HEK293 (cell line): ENCODE measurements at regions not wholly inside any gene's neighbourhood (a gene's known extent, or its start where the extent isn't known, plus 50 kb on each side); places are given as distances from the start of the nearest gene placed in this dataset.

Experiments
- CTCF ChIA-PET: fragments of 350-600 bp; formaldehyde crosslinking; extraction: SDS; loops from one replicate; lab custom pipeline; 2021; ENCODE audit warnings: antibody characterized with exemption; lab: Yijun Ruan, JAX
- POLR2A ChIA-PET: fragments of 300-600 bp; formaldehyde crosslinking; extraction: SDS; loops from one replicate; lab custom pipeline; 2020; ENCODE audit warnings: antibody characterized with exemption, inconsistent platforms; lab: Yijun Ruan, JAX
- H3K27ac ChIP-seq: fragments of 200-500 bp; sonication (Bioruptor generic); 2 replicates; pipeline ENCODE4 v1.5.1; 2014; ENCODE audit warnings: low read depth, low read length, control low read depth, inconsistent platforms; ENCODE audit errors: extremely low read depth
- H3K36me3 ChIP-seq, 2 experiments: fragments of 200-500 bp in 1 of 2; sonication (Bioruptor generic) in 1 of 2; 1 replicate in 1 of 2; 2 replicates in 1 of 2; pipeline ENCODE4 v1.5.1; 2014 to 2017; ENCODE audit warnings: inconsistent platforms in 2 of 2, low read length in 2 of 2; ENCODE audit not compliant: control insufficient read depth in 2 of 2, insufficient read depth in 1 of 2
- H3K4me1 ChIP-seq: fragments of 200-500 bp; sonication (Bioruptor generic); 2 replicates; pipeline ENCODE4 v1.5.1; 2014; ENCODE audit warnings: mild to moderate bottlenecking, low read length, inconsistent platforms; ENCODE audit not compliant: control insufficient read depth, insufficient read depth
- H3K4me3 ChIP-seq: 2 replicates; pipeline ENCODE4 v1.5.1; 2011; ENCODE audit warnings: low read depth, mild to moderate bottlenecking, control low read depth, low read length, moderate library complexity
- H3K9me3 ChIP-seq: fragments of 200-500 bp; sonication (Bioruptor generic); 2 replicates; pipeline ENCODE4 v1.5.1; 2014; ENCODE audit warnings: low read depth, low read length, inconsistent platforms; ENCODE audit not compliant: control insufficient read depth, insufficient read depth
- BCL11A ChIP-seq: fragments of 450-650 bp; formaldehyde crosslinking; IDR thresholded peaks from 2 replicates; pipeline ENCODE4 v1.5.1; 2016; ENCODE audit warnings: low read depth, missing biosample characterization, missing genetic modification characterization
- FEZF1 ChIP-seq: fragments of 450-650 bp; formaldehyde crosslinking; IDR thresholded peaks from 2 replicates; pipeline ENCODE4 v1.5.1; 2016; ENCODE audit warnings: missing biosample characterization, missing genetic modification characterization
- GLIS1 ChIP-seq: fragments of 450-650 bp; formaldehyde crosslinking; IDR thresholded peaks from 2 replicates; pipeline ENCODE4 v1.5.1; 2016; ENCODE audit warnings: missing biosample characterization, missing genetic modification characterization
- KLF7 ChIP-seq: fragments of 450-650 bp; formaldehyde crosslinking; IDR thresholded peaks from 2 replicates; pipeline ENCODE4 v1.5.1; 2016; ENCODE audit warnings: missing biosample characterization, missing genetic modification characterization, borderline replicate concordance
- KLF8 ChIP-seq: fragments of 450-650 bp; formaldehyde crosslinking; IDR thresholded peaks from 2 replicates; pipeline ENCODE4 v1.5.1; 2016; ENCODE audit warnings: missing biosample characterization, missing genetic modification characterization
- MYNN ChIP-seq: fragments of 450-650 bp; formaldehyde crosslinking; IDR thresholded peaks from 2 replicates; pipeline ENCODE4 v1.5.1; 2016; ENCODE audit warnings: missing biosample characterization, missing genetic modification characterization, borderline replicate concordance
- SP3 ChIP-seq: fragments of 450-650 bp; formaldehyde crosslinking; IDR thresholded peaks from 2 replicates; pipeline ENCODE4 v1.5.1; 2016; ENCODE audit warnings: missing biosample characterization, missing genetic modification characterization
- ZBTB1 ChIP-seq: fragments of 450-650 bp; formaldehyde crosslinking; IDR thresholded peaks from 2 replicates; pipeline ENCODE4 v1.5.1; 2016; ENCODE audit warnings: missing biosample characterization, missing genetic modification characterization
- ZBTB48 ChIP-seq: fragments of 450-650 bp; formaldehyde crosslinking; IDR thresholded peaks from 2 replicates; pipeline ENCODE4 v1.5.1; 2016; ENCODE audit warnings: missing biosample characterization, missing genetic modification characterization
- ZFP37 ChIP-seq: fragments of 450-650 bp; formaldehyde crosslinking; IDR thresholded peaks from 2 replicates; pipeline ENCODE4 v1.5.1; 2016; ENCODE audit warnings: missing biosample characterization, missing genetic modification characterization
- ZNF169 ChIP-seq: fragments of 450-650 bp; formaldehyde crosslinking; IDR thresholded peaks from 2 replicates; pipeline ENCODE4 v1.5.1; 2016; ENCODE audit warnings: missing biosample characterization, missing genetic modification characterization
- ZNF175 ChIP-seq: fragments of 450-650 bp; formaldehyde crosslinking; IDR thresholded peaks from 2 replicates; pipeline ENCODE4 v1.5.1; 2016; ENCODE audit warnings: missing biosample characterization, missing genetic modification characterization
- ZNF19 ChIP-seq: fragments of 450-650 bp; formaldehyde crosslinking; IDR thresholded peaks from 2 replicates; pipeline ENCODE4; 2016; ENCODE audit warnings: missing biosample characterization, missing genetic modification characterization, low read depth
- ZNF302 ChIP-seq: fragments of 450-650 bp; formaldehyde crosslinking; IDR thresholded peaks from 2 replicates; pipeline ENCODE4 v1.5.1; 2016; ENCODE audit warnings: missing biosample characterization, missing genetic modification characterization, low read depth
- ZNF341 ChIP-seq: fragments of 450-650 bp; formaldehyde crosslinking; IDR thresholded peaks from 2 replicates; pipeline ENCODE4; 2016; ENCODE audit warnings: low read depth, missing biosample characterization, missing genetic modification characterization
- ZNF473 ChIP-seq: fragments of 450-650 bp; formaldehyde crosslinking; IDR thresholded peaks from 2 replicates; pipeline ENCODE4 v1.5.1; 2017; ENCODE audit warnings: missing biosample characterization, missing genetic modification characterization
- ZNF48 ChIP-seq: fragments of 450-650 bp; formaldehyde crosslinking; IDR thresholded peaks from 2 replicates; pipeline ENCODE4 v1.5.1; 2016; ENCODE audit warnings: missing biosample characterization, missing genetic modification characterization
- ZNF488 ChIP-seq: fragments of 450-650 bp; formaldehyde crosslinking; IDR thresholded peaks from 2 replicates; pipeline ENCODE4 v1.5.1; 2016; ENCODE audit warnings: missing biosample characterization, missing genetic modification characterization
- ZNF521 ChIP-seq: fragments of 450-650 bp; formaldehyde crosslinking; IDR thresholded peaks from 2 replicates; pipeline ENCODE4 v1.5.1; 2017; ENCODE audit warnings: missing biosample characterization, mild to moderate bottlenecking, missing genetic modification characterization
- ZNF560 ChIP-seq: fragments of 450-650 bp; formaldehyde crosslinking; IDR thresholded peaks from 2 replicates; pipeline ENCODE4 v1.5.1; 2017; ENCODE audit warnings: missing biosample characterization, missing genetic modification characterization, borderline replicate concordance
- ZNF624 ChIP-seq: fragments of 450-650 bp; formaldehyde crosslinking; IDR thresholded peaks from 2 replicates; pipeline ENCODE4 v1.5.1; 2017; ENCODE audit warnings: missing biosample characterization, missing genetic modification characterization
- ZNF626 ChIP-seq: fragments of 450-650 bp; sonication (Bioruptor Pico); formaldehyde crosslinking; IDR thresholded peaks from 2 replicates; pipeline ENCODE4 v1.5.1; 2018; ENCODE audit warnings: missing biosample characterization, missing genetic modification characterization, inconsistent platforms
- ZNF654 ChIP-seq: fragments of 450-650 bp; formaldehyde crosslinking; IDR thresholded peaks from 2 replicates; pipeline ENCODE4 v1.5.1; 2016; ENCODE audit warnings: low read depth, missing biosample characterization, missing genetic modification characterization
- ZNF747 ChIP-seq: fragments of 450-650 bp; formaldehyde crosslinking; IDR thresholded peaks from 2 replicates; pipeline ENCODE4 v1.5.1; 2016; ENCODE audit warnings: missing biosample characterization, missing genetic modification characterization
- ZNF777 ChIP-seq: fragments of 450-650 bp; formaldehyde crosslinking; IDR thresholded peaks from 2 replicates; pipeline ENCODE4 v1.5.1; 2017; ENCODE audit warnings: missing biosample characterization, missing genetic modification characterization, borderline replicate concordance
- ZNF785 ChIP-seq: fragments of 450-650 bp; formaldehyde crosslinking; IDR thresholded peaks from 2 replicates; pipeline ENCODE4 v1.5.1; 2016; ENCODE audit warnings: missing biosample characterization, missing genetic modification characterization
- ZNF792 ChIP-seq: fragments of 450-650 bp; formaldehyde crosslinking; IDR thresholded peaks from 2 replicates; pipeline ENCODE4 v1.5.1; 2016; ENCODE audit warnings: missing biosample characterization, missing genetic modification characterization
- TF ChIP-seq, protein P1 (sequence below): fragments of 450-650 bp; formaldehyde crosslinking; IDR thresholded peaks from 2 replicates; pipeline ENCODE4 v1.5.1; 2016; ENCODE audit warnings: missing biosample characterization, missing genetic modification characterization
- TF ChIP-seq, protein P2 (sequence below): fragments of 450-650 bp; formaldehyde crosslinking; IDR thresholded peaks from 2 replicates; pipeline ENCODE4 v1.5.1; 2016; ENCODE audit warnings: missing biosample characterization, missing genetic modification characterization

- CTCF ChIA-PET, result interaction anchor here (0.5 kb wide), 1 partner anchor 118 kb away, joined by 3 read pairs; no protein-coding TSS in a partner anchor
- Histone ChIP-seq H3K27ac (no peak overlapping the region), H3K9me3 (no peaks in the 10 kb centered on the region), H3K36me3 (no peaks in the 10 kb centered on the region), H3K4me1 (peaks cover 3% of the 10 kb centered on the region; the same call in 1 of the 2 replicates), H3K4me3 (no peak overlapping the region)
- TF ChIP-seq GLIS1 (tag by site-specific recombination) (no peak), ZNF169 (tag by site-specific recombination) (no peak), ZNF175 (tag by site-specific recombination) (no peak), ZBTB1 (no peak), ZNF624 (tag by site-specific recombination) (no peak), ZNF785 (tag by site-specific recombination) (no peak), ZNF777 (no peak), ZBTB48 (tag by site-specific recombination) (no peak), ZNF341 (tag by site-specific recombination) (no peak)
- POLR2A ChIA-PET, result no interaction called here
Observed at GRCh38 chr7:24499871-24500270, 73.4 kb upstream of the PALS2 start.

DNA sequence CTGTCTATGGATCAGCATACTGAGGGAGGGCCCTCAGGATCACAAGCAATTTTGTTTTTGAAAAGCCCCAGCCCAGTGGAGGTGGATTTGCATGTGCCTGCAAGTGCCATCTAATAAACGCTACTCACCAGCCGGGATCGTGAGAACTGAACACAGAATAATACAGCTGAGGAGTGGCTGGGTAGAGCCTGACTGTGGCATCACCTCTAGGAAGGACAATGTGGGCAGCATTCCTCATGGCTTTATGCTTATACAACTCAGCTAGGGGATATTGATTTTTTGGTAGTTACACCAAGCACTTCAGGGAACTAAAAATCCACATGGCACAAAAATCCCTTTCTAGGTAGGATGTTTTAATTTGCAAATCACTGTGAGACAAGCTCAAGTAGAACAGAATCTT, 72.7 kb upstream of the PALS2 start:
- CTCF ChIA-PET, result no interaction called here
- no peaks in the 10 kb centered on the region for H3K36me3 ChIP-seq
- H3K9me3 ChIP-seq, result no peaks in the 10 kb centered on the region
- H3K4me3 ChIP-seq, result no peak overlapping the region
- no peak for TF ChIP-seq MYNN (tag by site-specific recombination)
- TF ChIP-seq ZNF785 (tag by site-specific recombination), result no peak
- TF ChIP-seq, protein P1, sequence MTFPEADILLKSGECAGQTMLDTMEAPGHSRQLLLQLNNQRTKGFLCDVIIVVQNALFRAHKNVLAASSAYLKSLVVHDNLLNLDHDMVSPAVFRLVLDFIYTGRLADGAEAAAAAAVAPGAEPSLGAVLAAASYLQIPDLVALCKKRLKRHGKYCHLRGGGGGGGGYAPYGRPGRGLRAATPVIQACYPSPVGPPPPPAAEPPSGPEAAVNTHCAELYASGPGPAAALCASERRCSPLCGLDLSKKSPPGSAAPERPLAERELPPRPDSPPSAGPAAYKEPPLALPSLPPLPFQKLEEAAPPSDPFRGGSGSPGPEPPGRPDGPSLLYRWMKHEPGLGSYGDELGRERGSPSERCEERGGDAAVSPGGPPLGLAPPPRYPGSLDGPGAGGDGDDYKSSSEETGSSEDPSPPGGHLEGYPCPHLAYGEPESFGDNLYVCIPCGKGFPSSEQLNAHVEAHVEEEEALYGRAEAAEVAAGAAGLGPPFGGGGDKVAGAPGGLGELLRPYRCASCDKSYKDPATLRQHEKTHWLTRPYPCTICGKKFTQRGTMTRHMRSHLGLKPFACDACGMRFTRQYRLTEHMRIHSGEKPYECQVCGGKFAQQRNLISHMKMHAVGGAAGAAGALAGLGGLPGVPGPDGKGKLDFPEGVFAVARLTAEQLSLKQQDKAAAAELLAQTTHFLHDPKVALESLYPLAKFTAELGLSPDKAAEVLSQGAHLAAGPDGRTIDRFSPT (tag by site-specific recombination), result no peak
- no peak for TF ChIP-seq SP3 (tag by site-specific recombination)
- no peak for TF ChIP-seq ZNF792 (tag by site-specific recombination)
- TF ChIP-seq KLF7 (tag by site-specific recombination), result no peak
- TF ChIP-seq FEZF1 (tag by site-specific recombination), result no peak
- no peak for TF ChIP-seq ZNF654 (tag by site-specific recombination)
- no peak for TF ChIP-seq KLF8 (tag by site-specific recombination)
- no peak for TF ChIP-seq ZNF521 (tag by site-specific recombination)
- no peak for TF ChIP-seq ZNF626 (tag by site-specific recombination)
- no peak for TF ChIP-seq BCL11A (tag by site-specific recombination)
- no peak for TF ChIP-seq ZNF473 (tag by site-specific recombination)
- TF ChIP-seq ZFP37, result no peak
- no peak for TF ChIP-seq ZNF48
- no peak overlapping the region for H3K27ac ChIP-seq
- peaks cover 3% of the 10 kb centered on the region; the same call in 1 of the 2 replicates for H3K4me1 ChIP-seq
- POLR2A ChIA-PET, result no interaction called here

DNA sequence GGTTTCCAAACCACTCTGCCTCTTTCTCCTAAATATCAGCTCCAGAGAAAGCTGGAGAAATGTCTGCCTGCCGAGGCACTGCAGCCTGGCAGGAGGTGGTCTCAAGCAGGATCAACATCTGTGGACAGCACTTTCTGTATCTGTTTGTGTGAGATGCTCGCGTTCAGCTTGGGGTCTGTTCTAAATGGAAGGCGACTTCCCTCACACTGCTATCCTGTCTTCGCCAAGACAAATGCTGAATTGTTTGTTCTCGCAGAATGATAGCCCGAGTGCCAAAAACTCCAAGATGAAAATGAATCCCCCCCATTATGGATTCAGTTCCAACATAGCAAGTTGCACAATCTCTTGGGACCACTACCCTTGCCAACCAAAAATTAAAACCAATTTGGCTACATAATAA, 72.2 kb upstream of the PALS2 start:
- TF ChIP-seq, protein P2, sequence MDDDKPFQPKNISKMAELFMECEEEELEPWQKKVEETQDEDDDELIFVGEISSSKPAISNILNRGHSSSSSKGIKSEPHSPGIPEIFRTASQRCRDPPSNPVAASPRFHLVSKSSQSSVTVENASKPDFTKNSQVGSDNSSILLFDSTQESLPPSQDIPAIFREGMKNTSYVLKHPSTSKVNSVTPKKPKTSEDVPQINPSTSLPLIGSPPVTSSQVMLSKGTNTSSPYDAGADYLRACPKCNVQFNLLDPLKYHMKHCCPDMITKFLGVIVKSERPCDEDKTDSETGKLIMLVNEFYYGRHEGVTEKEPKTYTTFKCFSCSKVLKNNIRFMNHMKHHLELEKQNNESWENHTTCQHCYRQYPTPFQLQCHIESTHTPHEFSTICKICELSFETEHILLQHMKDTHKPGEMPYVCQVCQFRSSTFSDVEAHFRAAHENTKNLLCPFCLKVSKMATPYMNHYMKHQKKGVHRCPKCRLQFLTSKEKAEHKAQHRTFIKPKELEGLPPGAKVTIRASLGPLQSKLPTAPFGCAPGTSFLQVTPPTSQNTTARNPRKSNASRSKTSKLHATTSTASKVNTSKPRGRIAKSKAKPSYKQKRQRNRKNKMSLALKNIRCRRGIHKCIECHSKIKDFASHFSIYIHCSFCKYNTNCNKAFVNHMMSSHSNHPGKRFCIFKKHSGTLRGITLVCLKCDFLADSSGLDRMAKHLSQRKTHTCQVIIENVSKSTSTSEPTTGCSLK (tag by site-specific recombination), result no peak
- TF ChIP-seq ZNF488 (tag by site-specific recombination), result no peak
- TF ChIP-seq ZNF624 (tag by site-specific recombination), result no peak
- TF ChIP-seq ZNF560 (tag by site-specific recombination), result no peak
- no peak for TF ChIP-seq ZNF302 (tag by site-specific recombination)
- no peak for TF ChIP-seq ZNF747
- no peak for TF ChIP-seq ZNF19
- ChIA-PET POLR2A (no interaction called here), CTCF (interaction anchor here (0.7 kb wide), 1 partner anchor 158 kb away, joined by 3 read pairs; no protein-coding TSS in a partner anchor)
- no peak overlapping the region for H3K4me3 ChIP-seq
- H3K9me3 ChIP-seq, result no peaks in the 10 kb centered on the region
- H3K36me3 ChIP-seq, result no peaks in the 10 kb centered on the region
- no peak overlapping the region for H3K27ac ChIP-seq
- H3K4me1 ChIP-seq, result peaks cover 3% of the 10 kb centered on the region; the same call in 1 of the 2 replicates
